ENCODE measurements at regions not wholly inside any gene's neighbourhood (a gene's known extent, or its start where the extent isn't known, plus 50 kb on each side); places are given as distances from the start of the nearest gene placed in this dataset.
"Not testable (repeated sequence)": the region's sequence is repeated elsewhere in the genome, so short reads cannot be mapped to it uniquely, and the experiment has no call there.

GRCh38 chr14:35174342-35174741, 52.0 kb downstream of the PRORP start:
- DNase-seq, result no peak

- DNase-seq, result no peak
These were observed 57.8 kb downstream of the PRORP start for GRCh38 chr14:35180179-35180578.

- DNase-seq, result not testable (repeated sequence)
These were observed 62.5 kb downstream of the PRORP start for GRCh38 chr14:35184891-35185290.

- no peak for DNase-seq
These were observed 67.1 kb downstream of the PRORP start for GRCh38 chr14:35189422-35189821.

GRCh38 chr14:35193161-35193560, 70.8 kb downstream of the PRORP start:
- no peak for DNase-seq

- DNase-seq, result not testable (repeated sequence)
These were observed 71.8 kb downstream of the PRORP start for GRCh38 chr14:35194183-35194582.

GRCh38 chr14:35196571-35196970, 74.2 kb downstream of the PRORP start:
- peak; percentile 23 for DNase-seq

GRCh38 chr14:35197015-35197414, 74.7 kb downstream of the PRORP start:
- no peak for DNase-seq

GRCh38 chr14:35201066-35201465, 78.7 kb downstream of the PRORP start:
- DNase-seq, result peak; percentile 16

- DNase-seq, result peak; percentile 69
These were observed 79.8 kb downstream of the PRORP start for GRCh38 chr14:35202195-35202594.

- DNase-seq, result no peak
These were observed 83.4 kb downstream of the PRORP start for GRCh38 chr14:35205737-35206136.

GRCh38 chr14:35211067-35211466, 81.1 kb upstream of the PSMA6 start:
- DNase-seq, result no peak

- DNase-seq, result no peak
These were observed 79.6 kb upstream of the PSMA6 start for GRCh38 chr14:35212471-35213142.

GRCh38 chr14:35213143-35213788, 78.9 kb upstream of the PSMA6 start:
- DNase-seq, result no peak

GRCh38 chr14:35213869-35214387, 78.3 kb upstream of the PSMA6 start:
- DNase-seq, result no peak

GRCh38 chr14:35214402-35214801, 77.8 kb upstream of the PSMA6 start:
- DNase-seq, result not testable (repeated sequence)

- DNase-seq, result peak; percentile 57
These were observed 76.9 kb upstream of the PSMA6 start for GRCh38 chr14:35215110-35215813.

GRCh38 chr14:35218176-35218575, 74.0 kb upstream of the PSMA6 start:
- not testable (repeated sequence) for DNase-seq

- DNase-seq, result no peak
These were observed 73.2 kb upstream of the PSMA6 start for GRCh38 chr14:35218963-35219362.

GRCh38 chr14:35220027-35220676, 72.0 kb upstream of the PSMA6 start:
- no peak for DNase-seq

- DNase-seq, result no peak
These were observed 71.3 kb upstream of the PSMA6 start for GRCh38 chr14:35220920-35221319.

- no peak for DNase-seq
These were observed 70.7 kb upstream of the PSMA6 start for GRCh38 chr14:35221462-35221861.

- DNase-seq, result no peak
These were observed 69.9 kb upstream of the PSMA6 start for GRCh38 chr14:35222324-35222723.

All from hematopoietic multipotent progenitor cell treated with erythropoietin and hydrocortisone succinate and interleukin-3 and kit ligand, for 4 days (in vitro differentiated cells).